NOMO-1 treated with dmso at 0.1 percent for 144 hours (cell line): ENCODE measurements at regions not wholly inside any gene's neighbourhood (a gene's known extent, or its start where the extent isn't known, plus 50 kb on each side); places are given as distances from the start of the nearest gene placed in this dataset.

Experiments used
- DNase-seq: peaks from one replicate; lab custom pipeline; 2025; ENCODE audit not compliant: unreplicated experiment; lab: John Stamatoyannopoulos, UW

GRCh38 chr12:77433799-77434198 lies 368.4 kb upstream of the E2F7 start:
- no peak for DNase-seq

GRCh38 chr12:77429426-77429825 lies 364.1 kb upstream of the E2F7 start:
- no peak for DNase-seq

GRCh38 chr12:77421152-77421551 lies 355.8 kb upstream of the E2F7 start:
- DNase-seq: no peak

GRCh38 chr12:77409551-77409950 lies 344.2 kb upstream of the E2F7 start:
- DNase-seq: no peak

- no peak for DNase-seq
These were observed 342.6 kb upstream of the E2F7 start for GRCh38 chr12:77407931-77408330.

GRCh38 chr12:77406219-77406905 lies 341.0 kb upstream of the E2F7 start:
- no peak for DNase-seq

- DNase-seq: no peak
These were observed 337.3 kb upstream of the E2F7 start for GRCh38 chr12:77402716-77403115.

GRCh38 chr12:77401770-77402081 lies 336.4 kb upstream of the E2F7 start:
- DNase-seq: no peak

GRCh38 chr12:77401064-77401769 lies 335.8 kb upstream of the E2F7 start:
- DNase-seq: no peak

GRCh38 chr12:77392467-77393088 lies 327.2 kb upstream of the E2F7 start:
- DNase-seq: no peak

- no peak for DNase-seq
These were observed 323.3 kb upstream of the E2F7 start for GRCh38 chr12:77388445-77389265.

GRCh38 chr12:77387671-77388070 lies 322.3 kb upstream of the E2F7 start:
- no peak for DNase-seq

- DNase-seq: no peak
These were observed 321.8 kb upstream of the E2F7 start for GRCh38 chr12:77387214-77387613.

- DNase-seq: no peak
These were observed 319.6 kb upstream of the E2F7 start for GRCh38 chr12:77384941-77385340.

- no peak for DNase-seq
These were observed 316.9 kb upstream of the E2F7 start for GRCh38 chr12:77382096-77382742.

- no peak for DNase-seq
These were observed 312.3 kb upstream of the E2F7 start for GRCh38 chr12:77377622-77378021.

GRCh38 chr12:77377116-77377515 lies 311.7 kb upstream of the E2F7 start:
- DNase-seq: peak; percentile 32

GRCh38 chr12:77374673-77375072 lies 309.3 kb upstream of the E2F7 start:
- DNase-seq: no peak

- DNase-seq: no peak
These were observed 307.1 kb upstream of the E2F7 start for GRCh38 chr12:77372494-77372893.

GRCh38 chr12:77372026-77372425 lies 306.7 kb upstream of the E2F7 start:
- no peak for DNase-seq

- DNase-seq: no peak
These were observed 303.0 kb upstream of the E2F7 start for GRCh38 chr12:77368379-77368778.
